Fibroblast of lung (primary cell): ENCODE measurements at regions not wholly inside any gene's neighbourhood (a gene's known extent, or its start where the extent isn't known, plus 50 kb on each side); places are given as distances from the start of the nearest gene placed in this dataset.

Experiments used
- CTCF ChIP-seq, 2 donors: IDR thresholded peaks in 1 of 2; conservative IDR thresholded peaks in 1 of 2; 1 replicate in 1 of 2; 2 replicates in 1 of 2; pipeline ENCODE4 v1.5.1; 2011 to 2012; ENCODE audit warnings: low read length in 2 of 2, control low read depth in 1 of 2, inconsistent platforms in 1 of 2, low read depth in 1 of 2, mild to moderate bottlenecking in 1 of 2
- EZH2 ChIP-seq: IDR thresholded peaks from 2 replicates; pipeline ENCODE4 v1.5.1; 2012; ENCODE audit warnings: low read length, control low read depth, mild to moderate bottlenecking; ENCODE audit errors: missing control alignments

- TF ChIP-seq CTCF (conservative IDR thresholded peaks at IDR 0.05 in 1 of 2, IDR thresholded peaks at IDR 0.05 in 1 of 2; ENCODE audit: low read depth in 1 of 2, low read length in 2 of 2) (no peak), EZH2 (no peak)
These were observed 72.5 kb upstream of the RXRA start for GRCh38 chr9:134253606-134254205.
